Peyer's patch (tissue), 4 donors: ENCODE measurements at regions not wholly inside any gene's neighbourhood (a gene's known extent, or its start where the extent isn't known, plus 50 kb on each side); places are given as distances from the start of the nearest gene placed in this dataset.

Experiments used
- CTCF ChIP-seq, 6 experiments: fragments of 450-650 bp in 4 of 6; fragments of 200-600 bp in 2 of 6; sonication (generic) in 1 of 6; IDR thresholded peaks; one replicate each; pipeline ENCODE4 v1.5.1; 2017 to 2019; ENCODE audit warnings: antibody characterized with exemption in 6 of 6, mild to moderate bottlenecking in 3 of 6, moderate library complexity in 1 of 6
- POLR2A ChIP-seq, 2 donors: fragments of 450-650 bp; IDR thresholded peaks; one replicate each; pipeline ENCODE4 v1.5.1; 2017; ENCODE audit warnings: antibody characterized with exemption in 2 of 2, mild to moderate bottlenecking in 2 of 2, moderate library complexity in 2 of 2

- TF ChIP-seq CTCF (IDR thresholded peaks at IDR 0.05) (no peak), POLR2A (IDR thresholded peaks at IDR 0.05) (no peak)
Observed at GRCh38 chr1:106113851-106114250, 942.6 kb upstream of the PRMT6 start.
